SK-N-SH (cell line): ENCODE measurements at regions not wholly inside any gene's neighbourhood (a gene's known extent, or its start where the extent isn't known, plus 50 kb on each side); places are given as distances from the start of the nearest gene placed in this dataset.

Experiments
- CTCF ChIA-PET: fragments of 300-600, 350-600 bp; formaldehyde crosslinking; extraction: SDS; loops from one replicate; lab custom pipeline; 2021; lab: Yijun Ruan, JAX
- POLR2A ChIA-PET: fragments of 350-600 bp; sonication (Branson Sonifier 250); formaldehyde crosslinking; extraction: SDS; loops from one replicate; lab custom pipeline; 2020; ENCODE audit warnings: antibody characterized with exemption, inconsistent platforms; lab: Yijun Ruan, JAX
- DNase-seq: peaks from one replicate; pipeline ENCODE4 v3.0.0; 2012
- H2AFZ ChIP-seq: fragments of 200-600 bp; sonication (generic); 2 replicates; pipeline ENCODE4 v1.8.1; 2016; ENCODE audit warnings: antibody characterized with exemption, mild to moderate bottlenecking, low read depth
- H3F3A ChIP-seq: fragments of 200-600 bp; sonication (generic); replicated peaks from 2 replicates; pipeline ENCODE3; 2016; ENCODE audit warnings: antibody characterized with exemption, mild to moderate bottlenecking; ENCODE audit not compliant: insufficient read depth
- H3K27ac ChIP-seq, 2 experiments: fragments of 200-500 bp in 1 of 2; fragments of 200-600 bp in 1 of 2; sonication (Bioruptor generic) in 1 of 2; sonication (generic), shearing (Covaris generic) in 1 of 2; 2 replicates each; pipeline versions ENCODE4 v1.5.1 to v1.6.1; 2014 to 2016; ENCODE audit warnings: low read depth in 2 of 2, inconsistent platforms in 1 of 2, low read length in 1 of 2, mild to moderate bottlenecking in 1 of 2, mixed read lengths in 1 of 2
- H3K27me3 ChIP-seq: fragments of 200-600 bp; sonication (generic), shearing (Covaris generic); 2 replicates; pipeline ENCODE4 v1.6.1; 2016; ENCODE audit warnings: mixed run types; ENCODE audit not compliant: insufficient read depth
- H3K36me3 ChIP-seq, 2 experiments: fragments of 200-500 bp in 1 of 2; fragments of 200-600 bp in 1 of 2; sonication (Bioruptor generic) in 1 of 2; sonication (generic) in 1 of 2; replicated peaks in 1 of 2; 2 replicates each; pipeline versions ENCODE3 to v1.5.1; 2014 to 2016; ENCODE audit warnings: low read length in 1 of 2, mild to moderate bottlenecking in 1 of 2; ENCODE audit not compliant: insufficient read depth in 2 of 2, control insufficient read depth in 1 of 2
- H3K4me1 ChIP-seq, 2 experiments: fragments of 200-500 bp in 1 of 2; fragments of 200-600 bp in 1 of 2; sonication (Bioruptor generic) in 1 of 2; sonication (generic), shearing (Covaris generic) in 1 of 2; 2 replicates each; pipeline versions ENCODE4 v1.5.1 to v1.6.1; 2014 to 2016; ENCODE audit warnings: low read depth in 1 of 2, low read length in 1 of 2, mixed run types in 1 of 2; ENCODE audit not compliant: insufficient read depth in 2 of 2, control insufficient read depth in 1 of 2
- H3K4me2 ChIP-seq: fragments of 200-600 bp; sonication (generic), shearing (Covaris generic); 2 replicates; pipeline ENCODE4 v1.6.1; 2017; ENCODE audit warnings: mixed run types
- H3K4me3 ChIP-seq, 2 experiments: fragments of 200-500 bp in 1 of 2; fragments of 200-600 bp in 1 of 2; sonication (Bioruptor generic) in 1 of 2; sonication (generic), shearing (Covaris generic) in 1 of 2; 2 replicates each; pipeline versions ENCODE4 v1.5.1 to v1.8.1; 2014 to 2016; ENCODE audit warnings: low read depth in 2 of 2, inconsistent platforms in 1 of 2, low read length in 1 of 2, mild to moderate bottlenecking in 1 of 2, mixed read lengths in 1 of 2, moderate library complexity in 1 of 2
- H3K79me2 ChIP-seq: fragments of 200-600 bp; sonication (generic); 2 replicates; pipeline ENCODE4 v1.8.1; 2017; ENCODE audit warnings: mild to moderate bottlenecking; ENCODE audit not compliant: insufficient read depth
- H3K9ac ChIP-seq: fragments of 200-600 bp; sonication (generic); 2 replicates; pipeline ENCODE4 v1.6.1; 2017; ENCODE audit warnings: mixed run types
- H3K9me2 ChIP-seq: fragments of 200-600 bp; sonication (generic); 2 replicates; pipeline ENCODE4 v1.6.1; 2017; ENCODE audit warnings: mixed run types
- H3K9me3 ChIP-seq: fragments of 200-600 bp; sonication (generic); 2 replicates; pipeline ENCODE4 v1.6.1; 2017; ENCODE audit warnings: mixed run types, mild to moderate bottlenecking, moderate library complexity
- H4K20me1 ChIP-seq: fragments of 200-600 bp; sonication (generic); 2 replicates; pipeline ENCODE4 v1.6.1; 2017; ENCODE audit warnings: mild to moderate bottlenecking, mixed run types; ENCODE audit not compliant: insufficient read depth
- EP300 ChIP-seq, 2 experiments: IDR thresholded peaks; 2 replicates each; pipeline versions ENCODE4 v1.4.0 to v1.6.1; 2012; ENCODE audit warnings: borderline replicate concordance in 1 of 2, low read depth in 1 of 2, low read length in 1 of 2
- FOXM1 ChIP-seq: IDR thresholded peaks from 2 replicates; pipeline ENCODE4 v1.4.0; 2012; ENCODE audit warnings: low read depth, mild to moderate bottlenecking
- GATA2 ChIP-seq: sonication (generic); formaldehyde crosslinking; IDR thresholded peaks from 2 replicates; pipeline ENCODE4 v1.5.0; 2020; ENCODE audit warnings: mild to moderate bottlenecking, missing genetic modification reagents
- JUND ChIP-seq: IDR thresholded peaks from 2 replicates; pipeline ENCODE4 v1.4.0; 2012
- NFIC ChIP-seq: IDR thresholded peaks from 2 replicates; pipeline ENCODE4 v1.4.0; 2012; ENCODE audit warnings: borderline replicate concordance
- NRF1 ChIP-seq: IDR thresholded peaks from 2 replicates; pipeline ENCODE4 v1.6.1; 2012; ENCODE audit warnings: low read depth, mild to moderate bottlenecking, low read length
- RAD21 ChIP-seq: IDR thresholded peaks from 2 replicates; pipeline ENCODE4 v1.6.1; 2012; ENCODE audit warnings: mild to moderate bottlenecking, low read length
- RCOR1 ChIP-seq: fragments of 150-350 bp; IDR thresholded peaks from 2 replicates; pipeline ENCODE4 v1.6.1; 2017; ENCODE audit warnings: antibody characterized with exemption, low read length
- SIN3A ChIP-seq: IDR thresholded peaks from 2 replicates; pipeline ENCODE4 v1.6.1; 2012; ENCODE audit warnings: low read depth, mild to moderate bottlenecking, low read length, moderate library complexity, borderline replicate concordance
- TAF1 ChIP-seq: IDR thresholded peaks from 2 replicates; pipeline ENCODE4 v1.6.1; 2012; ENCODE audit warnings: low read depth, mild to moderate bottlenecking, low read length, moderate library complexity, borderline replicate concordance
- USF2 ChIP-seq: fragments of 150-350 bp; IDR thresholded peaks from 2 replicates; pipeline ENCODE4 v1.6.1; 2017; ENCODE audit warnings: antibody characterized with exemption, low read length, low read depth, borderline replicate concordance
- ZBTB33 ChIP-seq: IDR thresholded peaks from 2 replicates; pipeline ENCODE4 v1.4.0; 2012; ENCODE audit warnings: low read depth, borderline replicate concordance
- WGBS: methylation state at CpG from one replicate; pipeline ENCODE4 v1.1.6; 2017; ENCODE audit warnings: low lambda C conversion rate; 5-methylcytosine and 5-hydroxymethylcytosine counted together
- TF ChIP-seq, protein P1 (sequence below): IDR thresholded peaks from 2 replicates; pipeline ENCODE4 v1.6.1; 2012; ENCODE audit warnings: mild to moderate bottlenecking, low read depth, low read length, moderate library complexity
- TF ChIP-seq, protein P2 (sequence below): fragments of 200-600 bp; sonication (generic); IDR thresholded peaks from 2 replicates; pipeline ENCODE4 v1.6.1; 2017; ENCODE audit warnings: antibody characterized with exemption, mild to moderate bottlenecking, moderate library complexity

GRCh38 chr1:196059210-196059609 is 549.0 kb downstream of the KCNT2 start:
- no peak for DNase-seq
- Histone ChIP-seq H3K4me1 (no peaks in the 10 kb centered on the region; a peak in 1 of 4 replicates), H4K20me1 (no peaks in the 10 kb centered on the region), H3K4me2 (no peak overlapping the region), H2AFZ (no peak overlapping the region), H3K27ac (no peak overlapping the region), H3K27me3 (no peaks in the 10 kb centered on the region), H3K79me2 (no peaks in the 10 kb centered on the region), H3F3A (no peaks in the 10 kb centered on the region), H3K9me3 (no peaks in the 10 kb centered on the region), H3K9ac (no peak overlapping the region), H3K36me3 (no peaks in the 10 kb centered on the region), H3K9me2 (no peaks in the 10 kb centered on the region), H3K4me3 (no peak overlapping the region)
- ChIA-PET POLR2A (no interaction called here), CTCF (interaction anchor here (1.3 kb wide), 1 partner anchor 71 kb away, joined by 3 read pairs; no protein-coding TSS in a partner anchor)
- TF ChIP-seq FOXM1, result no peak
- no peak for TF ChIP-seq SIN3A

DNA sequence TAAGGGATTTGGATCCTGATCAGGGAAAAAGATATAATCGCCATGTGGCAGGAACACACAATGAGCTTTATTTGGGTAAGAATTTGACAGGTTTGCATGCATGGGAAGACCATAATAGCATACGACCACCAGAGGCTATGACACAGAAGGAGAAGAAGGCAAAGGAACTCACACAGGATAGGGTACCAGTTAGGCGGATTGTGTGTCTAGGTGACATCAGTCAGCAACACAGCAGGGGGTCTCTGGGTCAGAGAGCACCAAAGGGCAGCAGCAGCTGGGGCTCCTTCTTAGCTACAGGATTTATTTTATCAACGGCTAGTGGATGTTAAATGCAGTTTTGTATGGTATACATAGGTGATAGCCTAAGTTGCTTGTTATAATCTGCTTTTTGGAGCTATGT is 551.3 kb downstream of the KCNT2 start:
- no peaks in the 10 kb centered on the region for H3K9me2 ChIP-seq
- H3K27me3 ChIP-seq, result no peaks in the 10 kb centered on the region
- no peak for TF ChIP-seq RAD21
- TF ChIP-seq, protein P1, sequence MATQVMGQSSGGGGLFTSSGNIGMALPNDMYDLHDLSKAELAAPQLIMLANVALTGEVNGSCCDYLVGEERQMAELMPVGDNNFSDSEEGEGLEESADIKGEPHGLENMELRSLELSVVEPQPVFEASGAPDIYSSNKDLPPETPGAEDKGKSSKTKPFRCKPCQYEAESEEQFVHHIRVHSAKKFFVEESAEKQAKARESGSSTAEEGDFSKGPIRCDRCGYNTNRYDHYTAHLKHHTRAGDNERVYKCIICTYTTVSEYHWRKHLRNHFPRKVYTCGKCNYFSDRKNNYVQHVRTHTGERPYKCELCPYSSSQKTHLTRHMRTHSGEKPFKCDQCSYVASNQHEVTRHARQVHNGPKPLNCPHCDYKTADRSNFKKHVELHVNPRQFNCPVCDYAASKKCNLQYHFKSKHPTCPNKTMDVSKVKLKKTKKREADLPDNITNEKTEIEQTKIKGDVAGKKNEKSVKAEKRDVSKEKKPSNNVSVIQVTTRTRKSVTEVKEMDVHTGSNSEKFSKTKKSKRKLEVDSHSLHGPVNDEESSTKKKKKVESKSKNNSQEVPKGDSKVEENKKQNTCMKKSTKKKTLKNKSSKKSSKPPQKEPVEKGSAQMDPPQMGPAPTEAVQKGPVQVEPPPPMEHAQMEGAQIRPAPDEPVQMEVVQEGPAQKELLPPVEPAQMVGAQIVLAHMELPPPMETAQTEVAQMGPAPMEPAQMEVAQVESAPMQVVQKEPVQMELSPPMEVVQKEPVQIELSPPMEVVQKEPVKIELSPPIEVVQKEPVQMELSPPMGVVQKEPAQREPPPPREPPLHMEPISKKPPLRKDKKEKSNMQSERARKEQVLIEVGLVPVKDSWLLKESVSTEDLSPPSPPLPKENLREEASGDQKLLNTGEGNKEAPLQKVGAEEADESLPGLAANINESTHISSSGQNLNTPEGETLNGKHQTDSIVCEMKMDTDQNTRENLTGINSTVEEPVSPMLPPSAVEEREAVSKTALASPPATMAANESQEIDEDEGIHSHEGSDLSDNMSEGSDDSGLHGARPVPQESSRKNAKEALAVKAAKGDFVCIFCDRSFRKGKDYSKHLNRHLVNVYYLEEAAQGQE, result no peak
- no peak for TF ChIP-seq RCOR1
- TF ChIP-seq NFIC, result no peak
- TF ChIP-seq ZBTB33, result no peak
- no peak for TF ChIP-seq JUND
- TF ChIP-seq NRF1, result no peak
- TF ChIP-seq, protein P2, sequence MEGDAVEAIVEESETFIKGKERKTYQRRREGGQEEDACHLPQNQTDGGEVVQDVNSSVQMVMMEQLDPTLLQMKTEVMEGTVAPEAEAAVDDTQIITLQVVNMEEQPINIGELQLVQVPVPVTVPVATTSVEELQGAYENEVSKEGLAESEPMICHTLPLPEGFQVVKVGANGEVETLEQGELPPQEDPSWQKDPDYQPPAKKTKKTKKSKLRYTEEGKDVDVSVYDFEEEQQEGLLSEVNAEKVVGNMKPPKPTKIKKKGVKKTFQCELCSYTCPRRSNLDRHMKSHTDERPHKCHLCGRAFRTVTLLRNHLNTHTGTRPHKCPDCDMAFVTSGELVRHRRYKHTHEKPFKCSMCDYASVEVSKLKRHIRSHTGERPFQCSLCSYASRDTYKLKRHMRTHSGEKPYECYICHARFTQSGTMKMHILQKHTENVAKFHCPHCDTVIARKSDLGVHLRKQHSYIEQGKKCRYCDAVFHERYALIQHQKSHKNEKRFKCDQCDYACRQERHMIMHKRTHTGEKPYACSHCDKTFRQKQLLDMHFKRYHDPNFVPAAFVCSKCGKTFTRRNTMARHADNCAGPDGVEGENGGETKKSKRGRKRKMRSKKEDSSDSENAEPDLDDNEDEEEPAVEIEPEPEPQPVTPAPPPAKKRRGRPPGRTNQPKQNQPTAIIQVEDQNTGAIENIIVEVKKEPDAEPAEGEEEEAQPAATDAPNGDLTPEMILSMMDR, result no peak
- TF ChIP-seq TAF1, result no peak
- no peak for TF ChIP-seq FOXM1
- no peak for TF ChIP-seq EP300 (IDR thresholded peaks at IDR 0.05; ENCODE audit: borderline replicate concordance in 1 of 2, low read depth in 1 of 2, low read length in 1 of 2)
- TF ChIP-seq GATA2 (CRISPR knock-in tag), result no peak
- TF ChIP-seq USF2, result no peak
- H3K4me1 ChIP-seq, result no peaks in the 10 kb centered on the region
- DNase-seq, result no peak
- H3K79me2 ChIP-seq, result no peaks in the 10 kb centered on the region
- no peaks in the 10 kb centered on the region for H3K36me3 ChIP-seq
- no peak overlapping the region for H3K4me2 ChIP-seq
- no peak overlapping the region for H3K9ac ChIP-seq
- WGBS, result 46% methylated on average over 4 of the region's 4 CpGs
- no peak overlapping the region for H2AFZ ChIP-seq
- no peaks in the 10 kb centered on the region for H3K9me3 ChIP-seq
- H3K4me3 ChIP-seq, result no peak overlapping the region
- H4K20me1 ChIP-seq, result no peaks in the 10 kb centered on the region
- no peaks in the 10 kb centered on the region for H3F3A ChIP-seq
- H3K27ac ChIP-seq, result no peak overlapping the region
- CTCF ChIA-PET, result interaction anchor here (0.7 kb wide), 1 partner anchor 14 kb away, joined by 3 read pairs; no protein-coding TSS in a partner anchor
- POLR2A ChIA-PET, result no interaction called here
